DOHH2 (cell line): ENCODE measurements at regions not wholly inside any gene's neighbourhood (a gene's known extent, or its start where the extent isn't known, plus 50 kb on each side); places are given as distances from the start of the nearest gene placed in this dataset.

Experiments used
- EZH2phosphoT487 ChIP-seq: fragments of 200-600 bp; sonication (generic); IDR thresholded peaks from 2 replicates; pipeline ENCODE4 v1.6.1; 2017; ENCODE audit warnings: borderline replicate concordance, mild to moderate bottlenecking, antibody characterized with exemption, low read length, moderate library complexity, mixed read lengths
- TF ChIP-seq, protein P1 (sequence below): fragments of 200-600 bp; sonication (generic); IDR thresholded peaks from one replicate; pipeline ENCODE4 v1.5.1; 2014; ENCODE audit warnings: antibody characterized with exemption, mild to moderate bottlenecking, low read depth, low read length; ENCODE audit not compliant: poor library complexity, severe bottlenecking

DNA sequence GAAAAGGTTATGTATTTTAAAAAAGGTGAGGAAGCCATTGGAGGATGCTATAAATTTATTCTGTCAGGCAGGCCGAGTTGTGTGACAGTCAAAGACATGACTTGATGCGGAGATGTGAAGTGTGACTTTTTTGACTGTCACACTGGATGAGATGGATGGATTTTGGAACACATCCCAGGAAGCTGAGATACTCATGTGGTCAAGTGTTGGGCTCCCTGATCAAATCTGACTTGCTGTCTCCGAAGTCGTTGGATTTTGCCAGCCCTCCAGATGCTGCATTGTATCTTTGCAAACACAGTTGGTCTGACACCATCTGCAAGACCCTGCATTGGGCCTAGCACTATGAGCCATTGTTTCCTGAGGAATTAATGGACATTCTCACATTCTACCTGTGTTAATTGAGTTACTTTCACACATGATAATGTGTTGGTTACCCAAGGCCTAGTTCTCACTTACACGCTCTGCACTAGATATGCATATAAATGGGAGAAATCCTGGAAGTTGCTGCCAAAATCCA lies 204.0 kb upstream of the PRKD1 start:
- TF ChIP-seq, protein P1, sequence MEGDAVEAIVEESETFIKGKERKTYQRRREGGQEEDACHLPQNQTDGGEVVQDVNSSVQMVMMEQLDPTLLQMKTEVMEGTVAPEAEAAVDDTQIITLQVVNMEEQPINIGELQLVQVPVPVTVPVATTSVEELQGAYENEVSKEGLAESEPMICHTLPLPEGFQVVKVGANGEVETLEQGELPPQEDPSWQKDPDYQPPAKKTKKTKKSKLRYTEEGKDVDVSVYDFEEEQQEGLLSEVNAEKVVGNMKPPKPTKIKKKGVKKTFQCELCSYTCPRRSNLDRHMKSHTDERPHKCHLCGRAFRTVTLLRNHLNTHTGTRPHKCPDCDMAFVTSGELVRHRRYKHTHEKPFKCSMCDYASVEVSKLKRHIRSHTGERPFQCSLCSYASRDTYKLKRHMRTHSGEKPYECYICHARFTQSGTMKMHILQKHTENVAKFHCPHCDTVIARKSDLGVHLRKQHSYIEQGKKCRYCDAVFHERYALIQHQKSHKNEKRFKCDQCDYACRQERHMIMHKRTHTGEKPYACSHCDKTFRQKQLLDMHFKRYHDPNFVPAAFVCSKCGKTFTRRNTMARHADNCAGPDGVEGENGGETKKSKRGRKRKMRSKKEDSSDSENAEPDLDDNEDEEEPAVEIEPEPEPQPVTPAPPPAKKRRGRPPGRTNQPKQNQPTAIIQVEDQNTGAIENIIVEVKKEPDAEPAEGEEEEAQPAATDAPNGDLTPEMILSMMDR, result no peak
- no peak for TF ChIP-seq EZH2phosphoT487
